Chondrocyte (in vitro differentiated cells): ENCODE measurements at regions not wholly inside any gene's neighbourhood (a gene's known extent, or its start where the extent isn't known, plus 50 kb on each side); places are given as distances from the start of the nearest gene placed in this dataset.

Experiments
- DNase-seq: peaks from one replicate; pipeline ENCODE4 v3.0.0; 2021; ENCODE audit warnings: mixed read lengths, low spot score
- H3K27ac Mint-ChIP-seq: one replicate; pipeline ENCODE4 v1.8.0; 2021; ENCODE audit warnings: mild to moderate bottlenecking, moderate library complexity, mixed read lengths; ENCODE audit not compliant: unreplicated experiment
- H3K27me3 Mint-ChIP-seq: 2 replicates; pipeline ENCODE4 v1.8.0; 2021; ENCODE audit warnings: low read depth, mixed read lengths
- H3K36me3 Mint-ChIP-seq: 2 replicates; pipeline ENCODE4 v1.8.0; 2021; ENCODE audit warnings: low read depth, mixed read lengths
- H3K4me1 Mint-ChIP-seq: 2 replicates; pipeline ENCODE4 v1.8.0; 2021; ENCODE audit warnings: low read depth, mild to moderate bottlenecking, mixed read lengths
- H3K4me3 Mint-ChIP-seq: one replicate; pipeline ENCODE4 v1.8.0; 2021; ENCODE audit warnings: mild to moderate bottlenecking, moderate library complexity, mixed read lengths; ENCODE audit not compliant: unreplicated experiment
- H3K9me3 Mint-ChIP-seq: 2 replicates; pipeline ENCODE4 v1.8.0; 2021; ENCODE audit warnings: low read depth, mixed read lengths
- CTCF ChIP-seq: fragments of 200-600 bp; sonication (generic); IDR thresholded peaks from 2 replicates; pipeline ENCODE4 v1.5.0; 2021; ENCODE audit warnings: antibody characterized with exemption, mild to moderate bottlenecking, moderate library complexity

- Mint-ChIP-seq H3K27me3 (no peaks in the 10 kb centered on the region), H3K4me1 (no peaks in the 10 kb centered on the region), H3K27ac (no peak overlapping the region), H3K4me3 (no peak overlapping the region), H3K9me3 (peaks cover 11% of the 10 kb centered on the region), H3K36me3 (no peaks in the 10 kb centered on the region)
- DNase-seq = no peak
- no peak for TF ChIP-seq CTCF
Observed at GRCh38 chr21:22516230-22516629, 1518.0 kb downstream of the NCAM2 start.

GRCh38 chr21:22535630-22536029, 1537.4 kb downstream of the NCAM2 start:
- H3K9me3 Mint-ChIP-seq = peaks cover 69% of the 10 kb centered on the region
- H3K27me3 Mint-ChIP-seq = no peaks in the 10 kb centered on the region
- H3K4me3 Mint-ChIP-seq = no peak overlapping the region
- no peak for TF ChIP-seq CTCF
- H3K27ac Mint-ChIP-seq = no peak overlapping the region
- H3K4me1 Mint-ChIP-seq = no peaks in the 10 kb centered on the region
- no peak for DNase-seq
- H3K36me3 Mint-ChIP-seq = peaks cover 2% of the 10 kb centered on the region

GRCh38 chr21:22536509-22536908, 1538.3 kb downstream of the NCAM2 start:
- Mint-ChIP-seq H3K27ac (no peak overlapping the region), H3K4me1 (no peaks in the 10 kb centered on the region), H3K9me3 (peaks cover 76% of the 10 kb centered on the region), H3K4me3 (no peak overlapping the region), H3K27me3 (no peaks in the 10 kb centered on the region), H3K36me3 (peaks cover 2% of the 10 kb centered on the region)
- TF ChIP-seq CTCF = no peak
- no peak for DNase-seq

GRCh38 chr21:22544747-22545146, 1546.5 kb downstream of the NCAM2 start:
- Mint-ChIP-seq H3K27ac (no peak overlapping the region), H3K36me3 (peaks cover 2% of the 10 kb centered on the region), H3K9me3 (peaks cover 52% of the 10 kb centered on the region), H3K4me3 (no peak overlapping the region), H3K27me3 (no peaks in the 10 kb centered on the region), H3K4me1 (no peaks in the 10 kb centered on the region)
- DNase-seq = no peak
- no peak for TF ChIP-seq CTCF

- H3K27ac Mint-ChIP-seq = no peak overlapping the region
- no peaks in the 10 kb centered on the region for H3K36me3 Mint-ChIP-seq
- no peaks in the 10 kb centered on the region for H3K27me3 Mint-ChIP-seq
- H3K4me3 Mint-ChIP-seq = no peak overlapping the region
- no peak for TF ChIP-seq CTCF
- DNase-seq = no peak
- peaks cover 11% of the 10 kb centered on the region for H3K9me3 Mint-ChIP-seq
- H3K4me1 Mint-ChIP-seq = no peaks in the 10 kb centered on the region
Observed at GRCh38 chr21:22552390-22552789, 1554.2 kb downstream of the NCAM2 start.
